B cell (primary cell): ENCODE measurements at regions not wholly inside any gene's neighbourhood (a gene's known extent, or its start where the extent isn't known, plus 50 kb on each side); places are given as distances from the start of the nearest gene placed in this dataset.

Source experiments
- ATAC-seq: fragments of 200-7000 bp; cut with Tn5 transposase; one replicate; pipeline ENCODE4 v1.10.0; 2021; ENCODE audit warnings: low read depth, mild to moderate bottlenecking, moderate number of reproducible peaks, moderate library complexity
- CTCF ChIA-PET: fragments of 350-600 bp; sonication (Branson Sonifier 250); formaldehyde crosslinking; loops from one replicate; lab custom pipeline; 2021; ENCODE audit warnings: antibody characterized with exemption, inconsistent platforms; lab: Charles Lee
- POLR2A ChIA-PET: fragments of 350-600 bp; sonication (Branson Sonifier 250); formaldehyde crosslinking; loops from one replicate; lab custom pipeline; 2021; ENCODE audit warnings: antibody characterized with exemption; lab: Charles Lee
- DNase-seq: peaks from one replicate; pipeline ENCODE4 v3.0.0; 2013
- H2AFZ ChIP-seq: 2 replicates; pipeline ENCODE4 v1.6.1; 2012; ENCODE audit warnings: mild to moderate bottlenecking, low read depth, low read length; ENCODE audit not compliant: insufficient read depth, poor library complexity, severe bottlenecking
- H3K27ac ChIP-seq, 2 donors: 1 replicate in 1 of 2; 2 replicates in 1 of 2; pipeline ENCODE4 v1.5.1; 2012 to 2013; ENCODE audit warnings: low read length in 2 of 2, mild to moderate bottlenecking in 2 of 2, moderate library complexity in 1 of 2
- H3K27me3 ChIP-seq, 4 experiments: fragments of 200-600 bp in 1 of 4; sonication (generic) in 1 of 4; replicated peaks in 1 of 4; 1 replicate in 2 of 4; 2 replicates in 2 of 4; pipeline versions ENCODE4 v1.6.1 to v1.7.0; 2013 to 2016; ENCODE audit warnings: low read length in 3 of 4, mild to moderate bottlenecking in 2 of 4, mixed read lengths in 1 of 4, moderate library complexity in 1 of 4; ENCODE audit not compliant: insufficient read depth in 4 of 4, control insufficient read depth in 3 of 4; ENCODE audit errors: control extremely low read depth in 1 of 4
- H3K36me3 ChIP-seq, 2 experiments: replicated peaks in 1 of 2; 1 replicate in 1 of 2; 2 replicates in 1 of 2; pipeline versions ENCODE4 v1.6.1 to v1.7.1; 2013; ENCODE audit warnings: low read length in 1 of 2; ENCODE audit not compliant: insufficient read depth in 2 of 2, control insufficient read depth in 1 of 2; ENCODE audit errors: control extremely low read depth in 1 of 2, extremely low read depth in 1 of 2
- H3K4me1 ChIP-seq, 2 donors: fragments of 200-600 bp in 1 of 2; sonication (generic) in 1 of 2; 1 replicate in 1 of 2; 2 replicates in 1 of 2; pipeline versions ENCODE4 v1.5.1 to v1.6.1; 2013 to 2017; ENCODE audit warnings: low read length in 2 of 2; ENCODE audit not compliant: control insufficient read depth in 2 of 2, insufficient read depth in 2 of 2
- H3K4me2 ChIP-seq: replicated peaks from 2 replicates; pipeline ENCODE3; 2012; ENCODE audit warnings: mild to moderate bottlenecking, low read depth, low read length; ENCODE audit not compliant: poor library complexity, severe bottlenecking
- H3K4me3 ChIP-seq, 5 experiments: fragments of 200-600 bp in 1 of 5; sonication (generic) in 1 of 5; 1 replicate in 3 of 5; 2 replicates in 2 of 5; pipeline versions ENCODE4 v1.5.1 to v1.7.0; 2011 to 2016; ENCODE audit warnings: low read length in 4 of 5, mild to moderate bottlenecking in 4 of 5, low read depth in 2 of 5, control low read depth in 1 of 5, moderate library complexity in 1 of 5; ENCODE audit not compliant: insufficient read depth in 1 of 5; ENCODE audit errors: control extremely low read depth in 1 of 5, extremely low read depth in 1 of 5
- H3K79me2 ChIP-seq: fragments of 200-600 bp; sonication (generic); one replicate; pipeline ENCODE4 v1.6.0; 2016; ENCODE audit warnings: low read length; ENCODE audit not compliant: control insufficient read depth, insufficient read depth
- H3K9ac ChIP-seq: fragments of 200-600 bp; sonication (generic); 2 replicates; pipeline ENCODE4 v1.6.1; 2017; ENCODE audit warnings: mild to moderate bottlenecking, low read length, moderate library complexity
- H3K9me3 ChIP-seq, 3 donors: one replicate each; pipeline versions ENCODE4 v1.6.1 to v1.7.1; 2013; ENCODE audit warnings: low read length in 2 of 3; ENCODE audit not compliant: control insufficient read depth in 2 of 3, insufficient read depth in 1 of 3; ENCODE audit errors: control extremely low read depth in 1 of 3
- H4K20me1 ChIP-seq: 2 replicates; pipeline ENCODE4 v1.6.0; 2012; ENCODE audit warnings: mild to moderate bottlenecking, low read length; ENCODE audit not compliant: insufficient read depth, control insufficient read depth, poor library complexity, severe bottlenecking
- H3K27ac Mint-ChIP-seq: one replicate; pipeline ENCODE4 v1.8.0; 2021; ENCODE audit warnings: mixed read lengths
- H3K27me3 Mint-ChIP-seq: one replicate; pipeline ENCODE4 v1.8.0; 2021; ENCODE audit warnings: mixed read lengths
- H3K4me1 Mint-ChIP-seq: one replicate; pipeline ENCODE4 v1.8.0; 2021; ENCODE audit warnings: mixed read lengths
- H3K4me3 Mint-ChIP-seq: one replicate; pipeline ENCODE4 v1.8.0; 2021; ENCODE audit warnings: mixed read lengths
- H3K9me3 Mint-ChIP-seq: one replicate; pipeline ENCODE4 v1.8.0; 2022; ENCODE audit warnings: mixed read lengths; ENCODE audit not compliant: insufficient read depth
- EZH2 ChIP-seq: IDR thresholded peaks from 2 replicates; pipeline ENCODE4 v1.6.1; 2012; ENCODE audit warnings: borderline replicate concordance, low read depth, mild to moderate bottlenecking, moderate library complexity, low read length; ENCODE audit not compliant: insufficient read depth, poor library complexity, severe bottlenecking
- whole genome bisulfite sequencing: methylation state at CpG from one replicate; pipeline ENCODE4 v1.1.5; 2013; ENCODE audit warnings: missing lambda C conversion rate; ENCODE audit not compliant: insufficient coverage; 5-methylcytosine and 5-hydroxymethylcytosine counted together
- intact Hi-C: fragments of 100-400 bp; cut with micrococcal nuclease; formaldehyde crosslinking; loops from one replicate; pipeline ENCODE4 v1.10.0; 2022
- TF ChIP-seq, protein P1 (sequence below): fragments of 200-600 bp; IDR thresholded peaks from one replicate; pipeline ENCODE4 v1.8.0; 2022; ENCODE audit warnings: antibody characterized with exemption, mild to moderate bottlenecking

DNA sequence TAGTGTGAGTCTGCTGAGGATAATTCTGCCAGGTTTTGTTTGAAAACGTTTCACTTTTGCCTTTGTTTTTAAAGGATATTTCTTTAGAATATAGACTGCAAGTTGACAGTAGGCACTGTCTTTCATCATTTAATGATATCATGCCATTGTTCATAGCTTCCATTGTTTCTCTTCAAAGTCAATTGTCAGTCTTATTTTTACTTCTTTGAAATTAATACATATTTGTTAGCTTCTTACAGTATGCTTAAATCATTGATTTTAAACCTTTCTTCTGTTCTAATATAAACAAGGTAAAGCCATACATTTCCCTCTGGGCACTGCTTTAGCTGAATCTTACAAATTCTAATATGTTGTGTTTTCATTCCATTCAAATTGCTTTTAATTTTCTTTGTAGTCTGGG, 62.3 kb upstream of the PARVA start:
- ChIA-PET CTCF (no interaction called here), POLR2A (no interaction called here)
- Histone ChIP-seq H3K79me2 (no peaks in the 10 kb centered on the region), H3K9ac (no peak overlapping the region), H3K36me3 (no peaks in the 10 kb centered on the region), H3K4me1 (no peaks in the 10 kb centered on the region), H4K20me1 (no peaks in the 10 kb centered on the region), H3K4me3 (no peak overlapping the region), H3K4me2 (no peak overlapping the region), H3K9me3 (peaks cover 2 to 3% (median 3%) of the 10 kb centered on the region in 3 donors), H3K27ac (no peak overlapping the region), H3K27me3 (no peaks in the 10 kb centered on the region), H2AFZ (no peak overlapping the region)
- no CpG with 5 or more reads among the region's 1 CpG for WGBS
- H3K9me3 Mint-ChIP-seq, result peaks cover under 1% of the 10 kb centered on the region
- DNase-seq, result no peak
- H3K27ac Mint-ChIP-seq, result no peak overlapping the region
- TF ChIP-seq, protein P1, sequence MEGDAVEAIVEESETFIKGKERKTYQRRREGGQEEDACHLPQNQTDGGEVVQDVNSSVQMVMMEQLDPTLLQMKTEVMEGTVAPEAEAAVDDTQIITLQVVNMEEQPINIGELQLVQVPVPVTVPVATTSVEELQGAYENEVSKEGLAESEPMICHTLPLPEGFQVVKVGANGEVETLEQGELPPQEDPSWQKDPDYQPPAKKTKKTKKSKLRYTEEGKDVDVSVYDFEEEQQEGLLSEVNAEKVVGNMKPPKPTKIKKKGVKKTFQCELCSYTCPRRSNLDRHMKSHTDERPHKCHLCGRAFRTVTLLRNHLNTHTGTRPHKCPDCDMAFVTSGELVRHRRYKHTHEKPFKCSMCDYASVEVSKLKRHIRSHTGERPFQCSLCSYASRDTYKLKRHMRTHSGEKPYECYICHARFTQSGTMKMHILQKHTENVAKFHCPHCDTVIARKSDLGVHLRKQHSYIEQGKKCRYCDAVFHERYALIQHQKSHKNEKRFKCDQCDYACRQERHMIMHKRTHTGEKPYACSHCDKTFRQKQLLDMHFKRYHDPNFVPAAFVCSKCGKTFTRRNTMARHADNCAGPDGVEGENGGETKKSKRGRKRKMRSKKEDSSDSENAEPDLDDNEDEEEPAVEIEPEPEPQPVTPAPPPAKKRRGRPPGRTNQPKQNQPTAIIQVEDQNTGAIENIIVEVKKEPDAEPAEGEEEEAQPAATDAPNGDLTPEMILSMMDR, result no peak
- no peak for TF ChIP-seq EZH2
- ATAC-seq, result no peak
- peaks cover 6% of the 10 kb centered on the region for H3K27me3 Mint-ChIP-seq
- no peaks in the 10 kb centered on the region for H3K4me1 Mint-ChIP-seq
- H3K4me3 Mint-ChIP-seq, result no peak overlapping the region
- intact Hi-C loops, result no loop called here

DNA sequence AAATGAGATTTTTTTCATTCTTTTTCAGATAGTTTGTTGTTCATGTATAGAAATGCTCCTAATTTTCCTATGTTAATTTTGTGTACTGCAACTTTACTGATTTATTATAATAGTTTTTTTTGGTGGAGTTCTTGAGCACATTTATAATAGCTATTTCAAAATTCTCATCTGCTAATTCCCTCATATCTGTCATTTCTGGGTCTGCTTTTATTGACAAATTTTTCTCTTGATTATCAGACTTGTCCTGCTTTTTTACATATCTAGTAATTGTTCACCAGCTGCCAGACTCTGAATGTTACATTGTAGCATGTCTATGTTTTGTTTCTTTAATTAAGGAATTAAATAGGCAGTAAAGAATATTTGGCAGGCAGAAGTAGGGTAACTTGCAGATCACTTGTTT, 60.9 kb upstream of the PARVA start:
- H4K20me1 ChIP-seq, result no peaks in the 10 kb centered on the region
- no peaks in the 10 kb centered on the region for H3K27me3 ChIP-seq
- no peak for DNase-seq
- Mint-ChIP-seq H3K27me3 (peaks cover 9% of the 10 kb centered on the region), H3K4me3 (no peak overlapping the region), H3K27ac (no peak overlapping the region), H3K9me3 (no peaks in the 10 kb centered on the region), H3K4me1 (no peaks in the 10 kb centered on the region)
- ATAC-seq, result no peak
- no peak overlapping the region for H3K9ac ChIP-seq
- H3K27ac ChIP-seq, result no peak overlapping the region
- H3K36me3 ChIP-seq, result no peaks in the 10 kb centered on the region
- H3K79me2 ChIP-seq, result no peaks in the 10 kb centered on the region
- no peaks in the 10 kb centered on the region for H3K4me1 ChIP-seq
- peaks cover 2 to 3% (median 3%) of the 10 kb centered on the region in 3 donors for H3K9me3 ChIP-seq
- H2AFZ ChIP-seq, result no peak overlapping the region
- intact Hi-C loops, result no loop called here
- ChIA-PET CTCF (no interaction called here), POLR2A (no interaction called here)
- no peak overlapping the region for H3K4me3 ChIP-seq
- TF ChIP-seq EZH2, result no peak
- TF ChIP-seq, protein P1, result no peak
- no peak overlapping the region for H3K4me2 ChIP-seq
